Activated CD8-positive, alpha-beta memory T cell treated with anti-CD3 and anti-CD28 coated beads for 48 hours (primary cell): ENCODE measurements at regions not wholly inside any gene's neighbourhood (a gene's known extent, or its start where the extent isn't known, plus 50 kb on each side); places are given as distances from the start of the nearest gene placed in this dataset.

ENCODE experiments used
- DNase-seq, 3 experiments: peaks; one replicate each; pipeline ENCODE4 v3.0.0-alpha.2; 2020; ENCODE audit warnings: low read depth in 2 of 3, low spot score in 2 of 3

DNA sequence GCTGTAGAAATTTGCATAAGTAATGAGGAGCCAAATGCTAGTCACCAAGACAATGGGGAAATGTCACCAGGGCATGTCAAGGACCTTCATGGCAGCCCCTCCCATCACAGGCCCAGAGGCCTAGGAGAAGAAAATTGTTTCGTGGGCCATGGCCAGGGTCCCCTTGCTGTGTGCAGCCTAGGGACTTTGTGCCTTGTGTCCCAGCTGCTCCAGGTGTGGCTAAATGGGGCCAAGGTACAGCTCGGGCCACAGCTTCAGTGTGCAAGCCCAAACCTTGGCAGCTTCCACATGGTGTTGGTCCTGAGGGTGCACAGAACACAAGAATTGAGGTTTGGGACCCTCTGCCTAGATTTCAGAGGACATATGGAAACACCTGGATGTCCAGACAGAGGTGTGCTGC is 208.8 kb upstream of the TBC1D5 start:
- no peak for DNase-seq

DNA sequence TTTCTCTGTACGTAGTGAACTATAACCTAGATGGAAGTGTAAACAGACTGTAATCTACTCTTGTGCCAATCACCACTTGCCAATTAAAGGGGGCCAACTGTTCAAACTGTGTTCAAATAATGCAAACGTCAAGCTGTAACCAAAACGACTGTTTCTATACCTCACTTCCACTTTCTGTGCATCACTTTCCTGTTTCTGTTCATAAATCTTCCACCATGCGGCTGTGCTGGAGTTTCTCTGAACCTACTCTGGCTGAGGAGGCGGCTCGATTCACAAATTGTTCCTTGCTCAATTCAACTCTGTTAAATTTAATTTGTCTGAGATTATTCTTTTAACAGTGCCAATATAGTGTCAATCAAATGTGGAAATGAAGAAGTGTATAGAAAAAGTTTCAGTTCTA is 206.7 kb upstream of the TBC1D5 start:
- no peak for DNase-seq

DNA sequence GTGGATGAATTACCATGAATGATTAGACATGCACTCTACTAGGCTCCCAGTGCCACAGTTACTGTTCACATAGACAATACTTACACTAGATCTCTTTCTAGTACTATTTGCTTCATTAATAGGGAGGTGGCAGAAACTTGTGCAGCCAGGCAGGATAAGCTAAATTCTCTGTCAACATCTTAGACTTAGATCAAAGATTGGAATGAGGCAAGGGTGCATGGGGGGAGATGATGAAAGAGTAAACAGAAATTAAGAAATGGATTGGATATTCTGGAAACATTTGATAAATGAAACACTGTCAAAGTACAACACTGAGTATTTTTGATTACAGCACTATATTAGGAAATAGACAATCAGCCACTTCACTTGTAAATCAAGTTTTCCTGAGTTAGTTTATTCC is 205.4 kb upstream of the TBC1D5 start:
- no peak for DNase-seq

DNA sequence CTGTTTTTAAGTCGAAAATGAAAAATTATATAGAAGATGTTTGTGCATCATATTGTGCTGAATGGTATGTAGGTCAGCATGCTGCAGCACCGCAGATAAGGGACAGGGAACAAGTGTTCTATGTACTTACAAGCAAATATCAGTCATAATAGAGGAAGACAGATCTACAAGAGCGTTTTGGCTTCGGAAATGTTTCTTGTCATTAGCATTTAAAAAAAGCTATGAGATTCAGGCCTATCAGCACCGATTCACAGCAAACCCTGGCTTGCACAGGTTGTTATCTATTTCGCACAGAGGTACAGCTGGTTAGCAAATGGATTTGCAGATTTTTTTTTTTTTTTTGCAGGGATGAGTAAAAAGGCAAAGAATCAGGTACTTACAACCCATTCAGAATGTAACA is 204.2 kb upstream of the TBC1D5 start:
- no peak for DNase-seq

DNA sequence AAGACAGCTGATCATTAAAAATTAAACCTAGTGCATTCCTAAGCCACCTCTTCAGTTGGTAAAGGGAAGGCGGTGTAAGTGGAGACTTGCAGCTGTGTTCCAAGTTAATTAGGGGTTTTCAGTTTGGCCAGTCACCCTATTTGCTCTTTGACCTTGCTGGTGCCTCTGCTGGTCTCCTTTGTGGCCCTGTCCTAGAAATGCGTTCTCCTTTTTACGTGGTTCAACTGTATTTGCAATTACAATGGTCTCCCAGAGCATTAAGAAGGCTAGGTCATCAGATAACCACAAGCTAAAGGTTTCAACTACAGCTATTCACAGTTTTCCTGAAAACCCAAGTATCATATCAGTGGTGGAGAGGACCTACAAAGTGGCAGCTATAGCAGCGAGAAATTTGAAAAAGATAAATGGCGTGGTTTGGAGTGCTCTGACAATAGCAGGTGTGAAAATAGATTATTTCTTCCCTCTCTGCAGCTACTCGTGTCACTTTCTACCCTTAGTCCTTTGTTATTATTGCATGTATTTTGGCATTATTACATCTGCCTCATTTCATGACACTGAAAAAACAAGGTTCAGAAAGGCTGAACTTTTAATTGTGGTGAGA is 203.5 kb upstream of the TBC1D5 start:
- DNase-seq: no peak

DNA sequence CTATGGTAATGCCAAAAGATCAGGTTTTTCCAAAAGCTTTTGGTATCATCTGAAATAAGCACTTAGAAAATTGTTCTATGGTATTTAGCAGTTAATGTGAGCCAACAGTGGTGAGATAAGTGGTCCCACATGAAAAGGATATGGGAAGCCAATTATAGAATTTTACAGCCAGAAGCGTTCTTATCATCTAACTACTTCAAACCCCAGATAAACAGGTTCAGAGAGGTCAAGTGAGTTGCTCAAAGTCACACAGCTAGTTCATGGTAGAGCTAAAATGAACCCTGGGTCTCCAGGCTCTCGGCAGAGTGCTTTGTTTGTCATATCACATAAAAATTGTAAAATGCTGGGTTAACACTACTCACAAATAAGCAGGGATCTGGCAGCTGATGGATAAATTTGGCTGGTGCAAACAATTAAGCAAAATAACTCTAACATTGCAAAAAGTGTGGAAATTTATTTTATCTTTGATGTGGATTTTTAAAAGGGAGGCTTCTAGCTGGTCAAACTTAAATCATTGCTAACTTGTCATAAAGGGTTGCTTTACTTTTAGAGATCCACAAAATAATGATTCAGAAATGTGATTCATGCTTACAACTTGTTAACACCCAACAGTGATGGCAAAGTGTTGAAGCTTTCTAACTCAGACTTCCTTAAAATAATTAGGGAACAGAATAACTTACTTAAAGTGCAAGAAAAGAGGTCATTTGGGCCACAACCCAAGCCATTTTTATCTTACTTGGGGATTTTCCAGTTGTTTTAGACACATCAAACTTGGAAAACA is 202.8 kb upstream of the TBC1D5 start:
- no peak for DNase-seq

DNA sequence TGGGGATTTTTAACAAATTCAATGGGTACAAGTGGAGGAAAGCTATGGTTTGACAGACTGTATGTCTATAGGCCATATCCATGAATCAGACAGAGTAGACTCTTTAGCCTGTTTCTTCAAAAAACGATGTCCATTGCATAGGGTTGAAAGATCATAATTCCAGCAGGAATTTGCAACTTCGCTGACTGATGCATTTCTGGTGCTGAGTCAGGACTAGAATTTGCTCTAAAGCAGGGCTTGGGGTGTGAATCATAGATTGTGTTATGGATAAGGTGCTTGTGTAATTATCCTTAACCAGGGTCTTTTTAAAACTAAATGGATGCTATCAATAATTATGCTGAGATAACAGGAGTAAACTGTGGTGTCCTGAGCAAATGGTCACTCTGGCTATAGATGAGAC is 200.4 kb upstream of the TBC1D5 start:
- no peak for DNase-seq

DNA sequence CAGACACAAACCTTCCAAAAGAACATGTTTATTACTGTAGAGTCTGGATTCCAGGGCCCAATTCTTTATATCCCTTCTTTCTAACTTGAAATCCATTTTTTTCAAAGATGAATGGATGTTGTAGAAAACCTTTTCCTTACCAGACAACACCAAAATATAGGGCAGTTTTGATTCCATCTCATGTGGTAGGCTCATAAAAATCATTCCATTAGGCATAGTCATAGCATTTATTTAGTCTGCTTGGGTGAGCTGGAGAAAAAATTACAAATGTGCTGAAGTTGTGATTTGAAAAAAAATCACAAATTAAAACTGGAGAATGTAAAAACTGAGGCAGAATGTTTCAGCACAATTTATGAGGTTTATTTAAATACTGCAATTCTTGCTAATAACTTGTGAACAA is 199.3 kb upstream of the TBC1D5 start:
- no peak for DNase-seq

DNA sequence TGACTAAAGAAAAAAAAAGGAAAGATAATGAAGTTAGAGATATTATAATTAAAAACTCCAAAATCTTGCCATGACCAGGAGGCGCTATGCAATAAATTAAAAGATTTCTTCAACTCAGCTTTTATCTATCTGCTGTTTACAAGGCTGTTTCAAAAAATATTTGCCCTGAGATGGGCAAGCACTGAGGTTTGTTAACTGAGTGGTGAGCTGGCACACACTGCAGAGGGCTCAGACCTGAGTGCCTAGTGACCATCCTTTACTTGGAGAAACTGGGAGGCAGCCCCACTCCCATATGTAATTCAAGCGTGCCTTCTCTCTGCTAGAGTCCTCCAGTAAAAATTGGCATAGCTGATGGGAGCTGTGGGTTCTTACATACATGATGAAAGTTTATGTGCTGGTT is 198.7 kb upstream of the TBC1D5 start:
- DNase-seq: no peak

DNA sequence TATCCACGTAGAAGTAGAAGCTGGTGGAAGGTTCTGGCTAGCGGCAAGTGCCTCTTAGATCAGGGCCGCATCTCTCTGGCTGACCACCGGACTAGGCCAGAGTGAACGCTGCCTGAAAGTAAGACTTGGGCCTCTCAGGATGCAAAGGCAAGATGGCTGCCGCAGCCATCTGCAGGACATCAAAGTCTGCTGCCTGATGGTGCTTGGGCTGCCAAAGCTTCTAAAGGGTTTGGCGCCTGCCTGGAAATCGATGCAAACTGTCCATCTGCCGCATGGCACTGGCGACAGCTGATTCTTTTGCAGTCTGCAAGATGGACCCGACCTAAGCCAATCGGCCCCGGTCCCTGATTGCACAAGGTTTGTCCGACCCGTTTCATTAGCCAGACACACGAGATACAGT is 196.7 kb upstream of the TBC1D5 start:
- DNase-seq: no peak

DNA sequence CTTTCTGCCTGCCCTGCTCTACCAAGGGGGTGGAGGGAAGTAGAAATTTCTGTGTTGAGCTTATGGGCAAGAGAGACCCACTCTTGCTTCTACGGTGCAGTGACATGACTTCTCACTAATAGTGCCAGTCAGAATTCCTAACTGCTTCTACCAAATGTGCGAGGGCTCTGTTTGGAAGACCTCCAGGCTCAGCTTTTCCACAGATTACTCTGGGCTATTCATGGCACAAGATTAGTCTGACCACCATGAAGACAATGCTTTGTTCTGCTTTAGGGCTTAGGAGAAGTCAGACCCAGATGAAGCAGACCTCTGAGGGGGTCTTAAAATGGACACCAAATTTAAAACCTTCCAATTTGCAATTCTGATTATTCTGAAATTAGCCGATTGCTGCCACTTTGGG is 195.9 kb upstream of the TBC1D5 start:
- no peak for DNase-seq

DNA sequence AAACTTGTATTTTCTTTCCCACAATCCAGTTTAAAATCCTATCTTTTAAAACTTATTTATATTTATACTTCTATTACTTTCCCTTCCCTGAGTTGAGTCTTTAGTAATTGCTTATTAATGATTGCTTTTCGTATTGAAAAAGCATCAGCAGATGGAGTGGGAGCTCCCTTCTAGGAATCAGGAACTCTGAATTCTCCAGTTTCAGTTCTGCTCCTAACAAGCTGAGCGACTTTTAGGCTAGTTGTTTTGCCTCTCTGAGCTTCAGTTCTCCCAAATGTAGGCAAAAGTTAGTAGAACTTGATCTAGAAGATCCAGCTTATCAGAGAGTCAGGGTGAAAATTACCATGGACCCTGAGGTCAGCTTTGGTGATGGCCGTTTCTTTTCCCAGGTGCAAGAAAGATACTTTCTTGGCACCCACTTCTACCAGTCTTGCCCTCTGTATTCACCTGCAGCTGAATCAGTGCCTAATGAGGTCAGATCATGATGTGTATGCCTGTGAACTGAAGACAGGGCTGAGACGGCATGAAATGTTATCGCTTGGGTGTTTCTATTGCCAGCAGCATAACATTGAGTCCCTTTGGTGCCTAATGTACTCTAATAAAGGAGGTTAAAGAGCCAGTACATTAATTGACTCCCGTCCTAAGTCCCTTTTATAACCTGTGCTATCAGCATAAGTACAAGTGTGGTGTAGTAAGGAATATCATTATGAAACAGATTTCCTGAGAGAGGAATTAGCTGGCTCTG is 194.5 kb upstream of the TBC1D5 start:
- no peak for DNase-seq

DNA sequence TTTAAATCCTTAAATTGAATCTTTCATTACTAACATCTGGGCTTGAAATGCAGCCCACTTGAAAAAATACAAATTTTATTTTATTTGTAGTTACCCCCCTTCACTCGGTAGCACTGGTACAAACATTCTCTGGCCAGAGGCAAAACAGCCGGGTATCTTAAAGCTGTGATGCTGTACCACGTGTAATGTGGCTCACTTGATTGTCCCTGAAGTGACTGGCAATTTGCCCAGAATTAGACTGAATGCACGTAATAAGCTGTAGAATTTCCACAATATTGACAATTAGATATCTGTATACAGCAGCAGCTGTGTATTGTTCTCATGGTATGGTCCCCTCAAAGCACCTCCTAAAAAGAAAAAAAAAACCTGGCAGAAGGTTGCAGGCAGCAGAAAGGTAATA is 192.8 kb upstream of the TBC1D5 start:
- DNase-seq: no peak

DNA sequence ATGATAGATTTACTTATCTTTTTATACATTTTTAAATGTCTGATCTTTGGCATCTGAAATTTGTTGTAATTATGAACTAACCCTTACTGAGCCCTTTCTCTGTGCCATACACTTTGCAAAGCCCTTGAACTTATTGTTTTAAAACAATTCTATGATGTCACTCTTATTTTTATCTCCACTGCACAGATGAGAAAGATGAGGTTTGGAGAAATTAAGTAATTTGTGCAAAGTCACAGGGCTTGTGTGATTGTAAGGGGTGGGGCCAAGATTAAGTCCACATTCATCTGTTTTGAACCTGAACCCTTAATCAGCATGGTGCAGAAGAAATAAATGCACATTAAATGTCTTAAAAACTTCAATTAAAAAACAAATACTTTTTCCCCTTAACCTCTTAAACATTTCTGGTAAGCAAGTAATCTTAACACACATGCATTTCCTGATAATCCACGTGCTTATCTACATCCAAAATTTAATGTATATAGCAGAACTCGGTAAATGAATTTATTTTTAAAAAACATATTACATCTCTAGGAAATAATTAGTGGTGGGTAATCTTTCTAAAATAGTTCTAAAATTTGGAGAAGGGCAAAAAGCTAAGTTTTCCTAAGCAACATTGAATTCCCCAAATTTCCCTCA is 189.8 kb upstream of the TBC1D5 start:
- DNase-seq: no peak

DNA sequence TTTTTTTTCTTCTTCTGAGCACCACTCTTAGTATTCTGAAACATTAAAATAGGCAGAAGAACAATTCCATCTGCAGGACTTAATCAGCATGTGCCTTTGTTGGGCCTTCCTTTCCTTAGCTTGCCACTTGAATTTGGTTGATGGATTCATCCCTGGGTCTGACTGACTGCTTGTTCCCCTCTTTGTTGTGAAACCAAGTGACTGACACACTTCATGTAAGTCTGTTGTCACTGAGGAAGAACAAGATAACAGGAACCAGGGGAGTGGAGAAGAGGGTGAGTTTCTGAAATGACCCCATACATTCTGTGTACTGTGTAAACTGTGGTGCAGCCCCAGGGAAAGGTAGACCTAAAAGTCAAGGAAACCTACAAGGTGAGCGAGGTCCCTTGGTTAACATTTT is 188.7 kb upstream of the TBC1D5 start:
- DNase-seq: no peak

DNA sequence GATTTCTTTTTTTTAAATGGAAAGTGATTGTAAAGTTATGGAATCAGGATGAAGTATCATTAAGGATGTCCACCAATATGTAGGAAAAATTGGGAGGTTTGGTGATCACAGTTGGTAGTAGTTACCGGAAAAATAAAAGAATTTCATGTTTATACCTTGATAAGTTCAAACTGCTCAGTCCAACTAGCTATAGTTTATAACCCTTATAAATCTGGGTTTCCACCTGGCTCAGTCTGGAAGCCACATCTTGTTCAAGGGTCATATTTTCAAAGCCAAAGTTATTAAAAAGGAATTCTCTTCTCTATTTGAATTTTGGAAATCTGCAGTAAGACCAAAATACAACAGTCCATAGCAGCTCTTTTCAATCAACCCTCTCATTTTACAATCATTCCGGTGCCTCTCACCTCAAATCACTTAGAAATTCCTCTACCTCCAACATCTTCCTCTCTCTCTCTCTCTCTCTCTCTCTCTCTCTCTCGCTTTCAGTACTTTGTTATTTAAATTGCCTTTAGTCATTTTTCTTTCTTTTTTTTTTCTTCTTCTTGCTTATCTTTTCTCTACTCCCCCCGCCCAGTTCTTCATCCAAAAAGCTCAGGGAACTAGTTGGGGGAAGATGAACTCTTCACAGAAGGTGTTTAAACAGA is 186.2 kb upstream of the TBC1D5 start:
- DNase-seq: no peak

DNA sequence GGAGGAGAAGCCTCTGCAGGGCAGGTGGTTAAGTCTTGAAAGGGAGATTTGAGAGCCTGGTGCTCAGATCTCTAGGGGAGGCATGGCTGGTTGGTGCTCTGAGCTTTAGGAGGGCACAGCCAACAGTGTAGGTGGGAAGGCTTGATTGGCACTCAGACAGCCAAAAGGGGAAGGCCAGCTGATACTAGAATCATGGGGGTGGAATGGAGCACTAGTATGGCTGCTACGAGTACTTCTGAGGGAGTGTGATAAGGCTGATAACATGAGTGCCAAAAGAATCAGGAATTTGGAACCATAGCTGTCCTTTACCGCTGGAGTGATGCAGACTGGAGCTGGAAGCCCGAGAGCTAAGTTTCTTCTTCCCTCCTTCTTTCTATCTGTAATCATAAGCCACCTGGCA is 184.6 kb upstream of the TBC1D5 start:
- no peak for DNase-seq

DNA sequence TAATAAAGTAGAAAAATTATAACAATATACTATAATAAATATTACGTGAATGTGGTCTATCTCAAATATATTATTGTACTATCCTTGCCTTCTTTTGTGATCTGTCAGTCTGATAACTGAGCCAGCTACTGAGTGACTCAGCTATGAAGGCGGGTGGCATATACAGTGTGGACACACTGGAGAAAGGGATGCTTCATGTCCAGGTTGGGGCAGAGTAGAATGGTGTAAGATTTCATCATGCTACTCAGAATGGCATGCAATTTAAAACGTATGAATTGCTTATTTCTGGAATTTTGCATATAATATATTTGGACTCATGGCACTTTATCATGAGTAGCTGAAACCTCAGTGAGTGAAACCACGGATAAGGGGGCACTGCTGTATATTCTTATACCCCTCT is 172.9 kb upstream of the TBC1D5 start:
- DNase-seq: no peak

DNA sequence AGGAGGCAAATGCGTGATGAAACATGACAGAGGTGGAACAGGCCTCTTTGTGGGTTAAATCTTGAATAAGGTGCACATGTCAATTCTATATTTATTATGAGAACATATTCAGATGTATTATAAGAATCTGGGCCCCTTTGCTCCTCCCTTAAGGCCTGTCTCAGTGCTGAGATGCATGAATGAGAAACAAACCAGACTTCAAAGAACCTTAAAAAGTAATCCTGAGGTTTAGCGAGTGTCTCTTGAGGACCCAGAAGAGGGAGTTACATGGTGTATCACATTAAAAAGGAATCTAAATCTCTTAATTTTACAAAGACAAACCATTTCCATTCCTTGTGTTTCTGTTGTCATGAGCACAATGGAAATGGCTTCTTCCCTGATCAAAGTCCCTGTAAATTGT is 170.9 kb upstream of the TBC1D5 start:
- DNase-seq: no peak

DNA sequence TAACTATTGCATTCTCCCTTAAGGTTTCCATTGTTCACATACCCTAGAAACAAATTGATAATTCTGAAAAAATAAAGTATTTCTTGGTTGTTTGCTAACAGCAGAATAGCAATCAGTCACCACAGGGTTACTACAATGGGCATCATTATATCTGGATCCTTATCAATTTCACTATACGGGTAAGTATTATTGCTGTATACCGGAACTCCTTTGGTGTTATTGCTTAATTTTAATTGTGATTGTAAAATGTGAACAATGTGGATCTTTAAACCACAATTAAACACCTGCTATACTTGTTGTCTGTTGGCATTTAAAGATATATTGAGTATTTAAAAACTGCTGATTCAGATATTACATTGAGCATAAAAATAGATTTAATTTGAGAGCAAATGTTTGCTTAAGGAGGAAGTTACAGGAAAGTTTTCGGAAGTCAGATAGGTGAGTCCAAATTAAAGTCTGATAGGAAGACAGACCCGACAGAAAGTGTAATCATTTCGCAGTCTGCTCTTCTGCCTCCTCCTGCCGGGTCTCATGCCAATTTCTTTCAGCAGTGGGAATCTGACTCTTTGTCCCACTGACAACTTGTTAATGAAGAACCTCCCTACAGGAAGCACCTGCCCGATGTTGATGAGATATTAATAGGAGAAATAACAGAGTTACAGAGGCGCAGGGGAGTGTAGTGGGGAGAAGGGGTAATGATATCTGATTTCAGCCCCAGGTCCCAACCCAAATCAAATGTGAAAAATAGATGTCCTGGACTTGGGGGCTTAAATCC is 169.7 kb upstream of the TBC1D5 start:
- DNase-seq: no peak

DNA sequence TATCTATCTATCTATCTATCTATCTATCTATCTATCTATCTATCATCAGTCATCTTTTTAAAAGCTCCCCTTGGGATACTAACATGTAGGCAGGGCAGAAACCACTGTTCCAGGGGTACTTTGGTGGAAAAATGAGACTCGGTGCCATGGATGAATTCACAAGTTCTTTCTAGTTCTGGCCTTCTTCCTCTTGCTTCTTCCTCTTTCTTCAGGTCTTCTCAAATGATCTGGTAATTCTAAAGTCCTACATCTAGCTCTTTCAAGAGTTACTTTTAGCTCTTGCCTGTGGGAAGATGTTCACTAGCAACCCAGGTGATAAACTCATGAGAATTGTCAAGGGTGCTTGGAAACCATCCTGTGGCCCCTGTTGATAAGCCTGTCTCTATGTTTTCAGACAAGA is 168.5 kb upstream of the TBC1D5 start:
- DNase-seq: no peak
